Right ventricle myocardium superior (tissue), 1 donor: ENCODE measurements at regions not wholly inside any gene's neighbourhood (a gene's known extent, or its start where the extent isn't known, plus 50 kb on each side); places are given as distances from the start of the nearest gene placed in this dataset.
"Not testable (repeated sequence)": the region's sequence is repeated elsewhere in the genome, so short reads cannot be mapped to it uniquely, and the experiment has no call there.

Source experiments
- ATAC-seq: fragments of 200-7000 bp; cut with Tn5 transposase; one replicate; pipeline ENCODE4 v1.9.1; 2020; ENCODE audit warnings: mild to moderate bottlenecking; ENCODE audit not compliant: poor library complexity
- DNase-seq: peaks from one replicate; pipeline ENCODE4 v3.0.0-alpha.2; 2020
- intact Hi-C: fragments of 100-400 bp; cut with DNase I; formaldehyde crosslinking; loops from one replicate; pipeline ENCODE4 v1.11.2; 2022
- donor health status: DM: no; HTN: yes; CAD: no; lungs with severe emphysema.

GRCh38 chr5:24177821-24178220, 467.0 kb downstream of the CDH10 start:
- intact Hi-C loops = no loop called here
- DNase-seq (no peak), ATAC-seq (no peak)

- intact Hi-C loops = no loop called here
- no peak for ATAC-seq
- DNase-seq = no peak
Measured at GRCh38 chr5:24183981-24184380, 460.8 kb downstream of the CDH10 start.

DNA sequence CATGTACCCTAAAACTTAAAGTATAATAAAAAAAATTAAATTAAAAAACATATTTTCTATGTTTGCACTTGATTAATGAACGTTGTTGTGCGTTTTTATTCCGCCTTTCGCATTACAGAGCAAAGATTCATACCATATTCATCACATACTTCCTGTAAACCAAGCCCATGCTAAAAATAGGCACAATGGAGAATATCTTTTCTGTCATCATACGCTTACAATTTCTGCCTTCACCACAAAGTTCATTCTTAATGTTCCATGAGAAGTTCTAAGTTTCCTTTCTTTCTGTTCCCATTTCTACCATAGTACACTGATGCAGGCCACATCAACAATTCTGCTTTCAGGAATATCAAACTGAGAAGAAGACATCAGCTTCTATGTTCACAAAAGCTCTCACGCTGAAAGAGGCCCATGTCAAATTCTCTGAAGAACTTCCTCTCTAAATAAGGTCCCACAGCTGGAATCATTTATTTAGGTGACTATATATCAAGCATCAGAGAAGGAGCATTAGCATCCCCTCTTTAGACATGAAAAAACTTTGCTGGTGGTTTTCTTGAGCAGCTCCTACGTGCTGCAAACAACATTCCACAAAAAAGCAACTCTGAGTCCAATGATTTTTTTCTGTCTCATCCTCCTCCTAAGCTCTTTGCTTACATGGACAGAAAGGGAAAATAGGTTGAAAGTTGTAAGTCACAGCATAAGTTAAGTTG, 456.4 kb downstream of the CDH10 start:
- ATAC-seq (no peak), DNase-seq (no peak)
- intact Hi-C loops = no loop called here

DNA sequence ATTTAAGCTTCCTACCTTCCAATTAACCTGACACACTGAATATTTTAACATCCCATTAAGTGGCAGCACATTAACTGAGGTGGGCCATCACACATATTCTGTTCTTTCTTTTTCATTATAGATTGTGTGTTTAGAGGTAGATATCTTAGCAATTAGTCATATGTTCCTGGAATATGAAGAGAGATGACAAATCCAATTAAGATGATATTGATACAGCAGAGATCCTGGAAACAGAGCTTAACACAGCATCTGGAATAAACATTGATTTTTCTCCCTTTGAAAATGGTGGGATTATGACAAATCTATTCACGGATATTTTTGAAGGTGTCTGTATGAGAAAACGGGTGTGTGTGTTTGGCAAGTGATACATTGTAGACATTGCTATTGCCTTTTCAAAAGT, 448.0 kb downstream of the CDH10 start:
- intact Hi-C loops = no loop called here
- DNase-seq (no peak), ATAC-seq (no peak)

- DNase-seq = no peak
- no peak for ATAC-seq
- intact Hi-C loops = no loop called here
Measured at GRCh38 chr5:24208686-24209106, 436.1 kb downstream of the CDH10 start.

DNA sequence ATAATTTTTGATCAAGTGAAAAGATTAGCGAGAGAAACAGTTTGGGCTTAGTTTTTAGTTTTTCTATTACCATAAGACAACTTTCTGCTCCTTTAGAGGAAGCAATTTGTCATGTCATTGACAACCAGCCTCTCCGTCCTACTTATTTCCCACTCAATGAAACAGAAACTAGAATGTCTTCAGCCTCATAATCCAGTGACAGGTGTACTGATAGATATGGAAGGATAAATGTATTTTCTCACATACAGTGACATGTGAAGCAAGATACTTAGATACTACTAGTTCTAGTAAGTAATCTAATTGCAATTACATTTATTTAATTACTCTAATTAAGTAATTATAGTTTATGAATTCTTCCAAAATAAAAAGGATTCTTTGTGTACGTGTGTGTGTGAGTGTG, 429.7 kb downstream of the CDH10 start:
- no peak for DNase-seq
- intact Hi-C loops = no loop called here
- ATAC-seq = no peak

DNA sequence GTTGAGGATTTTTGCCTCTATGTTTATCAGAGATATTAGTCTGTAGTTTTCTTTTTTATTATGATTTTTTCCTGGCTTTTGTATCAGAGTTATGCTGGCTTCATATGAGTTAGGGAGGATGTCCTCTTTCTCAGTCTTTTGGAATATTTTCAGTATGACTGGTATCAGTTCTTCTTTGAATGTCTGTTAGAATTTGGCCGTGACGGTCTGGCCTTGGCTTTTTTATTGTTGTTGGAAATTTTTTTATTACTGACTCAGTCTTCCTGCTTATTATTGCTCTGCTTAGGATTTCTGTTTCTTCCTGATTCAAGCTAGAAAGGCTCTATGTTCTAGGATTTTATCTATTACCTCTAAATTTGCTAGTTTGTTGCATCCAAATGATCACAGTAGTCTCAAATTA, 421.9 kb downstream of the CDH10 start:
- no peak for ATAC-seq
- no peak for DNase-seq
- intact Hi-C loops = no loop called here

DNA sequence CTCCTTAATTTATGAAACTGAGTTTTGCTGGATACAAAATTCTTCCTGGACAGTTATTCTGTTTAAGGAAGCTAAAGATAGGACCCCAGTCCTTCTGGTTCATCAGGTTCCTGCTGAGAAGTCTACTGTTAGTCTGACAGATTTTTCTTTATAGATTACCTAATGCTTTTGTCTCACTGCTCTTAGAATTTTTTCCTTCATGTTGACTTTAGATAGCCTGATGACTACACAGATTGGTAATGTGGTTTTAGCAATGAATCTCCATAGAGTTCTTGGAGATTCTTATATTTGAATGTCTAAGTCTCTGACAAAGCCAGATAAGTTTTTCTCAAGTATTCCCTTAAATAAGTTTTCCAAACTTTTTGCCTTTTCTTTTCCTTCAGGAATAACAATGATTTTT, 419.7 kb downstream of the CDH10 start:
- DNase-seq (no peak), ATAC-seq (no peak)
- intact Hi-C loops = no loop called here

- intact Hi-C loops = no loop called here
- no peak for DNase-seq
Measured at GRCh38 chr5:24226479-24226878, 418.3 kb downstream of the CDH10 start.

GRCh38 chr5:24227881-24228280, 416.9 kb downstream of the CDH10 start:
- intact Hi-C loops = not testable (repeated sequence)

More at GRCh38 chr5:24226479-24226878, 418.3 kb downstream of the CDH10 start:
- ATAC-seq = no peak

GRCh38 chr5:24232041-24232440, 412.7 kb downstream of the CDH10 start:
- intact Hi-C loops = no loop called here
- ATAC-seq (no peak), DNase-seq (no peak)

More at GRCh38 chr5:24227881-24228280, 416.9 kb downstream of the CDH10 start:
- not testable (repeated sequence) for DNase-seq, ATAC-seq

DNA sequence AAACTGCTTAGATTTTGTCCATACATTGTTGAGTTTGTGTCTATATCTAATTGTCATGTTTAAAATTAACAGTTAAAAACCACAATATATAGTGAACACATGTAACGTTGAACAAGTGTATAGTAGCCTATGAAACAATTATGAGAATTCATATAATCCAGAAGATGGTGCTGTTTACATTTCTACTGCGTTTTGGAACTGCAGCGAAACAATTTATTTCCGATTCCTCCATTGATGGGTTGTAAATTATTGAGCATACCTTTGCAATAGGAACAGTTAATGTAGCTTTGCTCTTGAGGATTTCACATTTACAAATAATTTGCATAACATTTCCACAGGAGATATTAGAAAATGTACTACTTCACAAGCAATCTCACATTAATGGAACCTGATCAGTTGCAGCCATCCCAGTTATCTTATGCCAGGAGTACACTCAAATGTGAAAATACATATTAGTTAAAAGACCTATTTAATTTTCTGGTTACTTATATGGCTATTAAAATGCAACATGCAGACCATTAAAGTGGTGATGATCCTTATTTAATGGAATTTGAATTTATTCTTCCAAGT, 411.8 kb downstream of the CDH10 start:
- DNase-seq = no peak
- intact Hi-C loops = no loop called here
- no peak for ATAC-seq

DNA sequence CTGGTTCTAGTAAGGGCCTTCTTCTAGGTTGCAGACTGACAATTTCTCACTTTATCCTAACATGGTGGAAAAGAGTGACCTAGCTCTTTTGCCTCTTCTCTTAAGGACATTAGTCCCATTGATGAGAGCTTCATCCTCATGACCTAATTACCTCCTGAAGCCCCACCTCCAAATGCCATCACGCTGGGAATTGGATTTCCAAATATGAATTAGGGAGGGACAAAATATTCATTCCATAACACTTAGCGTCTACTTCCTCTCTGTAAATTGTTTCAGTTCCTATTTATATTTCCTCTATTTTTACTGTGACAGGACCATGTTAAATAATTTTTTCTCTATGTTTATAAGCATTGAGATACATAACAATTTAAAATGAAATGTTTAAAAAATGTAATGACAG, 408.8 kb downstream of the CDH10 start:
- intact Hi-C loops = no loop called here
- no peak for ATAC-seq
- no peak for DNase-seq

- intact Hi-C loops = no loop called here
- DNase-seq (no peak), ATAC-seq (no peak)
Measured at GRCh38 chr5:24245821-24246220, 399.0 kb downstream of the CDH10 start.

- no peak for ATAC-seq
- intact Hi-C loops = no loop called here
Measured at GRCh38 chr5:24264547-24264946, 380.2 kb downstream of the CDH10 start.

GRCh38 chr5:24265306-24265705, 379.5 kb downstream of the CDH10 start:
- intact Hi-C loops = no loop called here
- DNase-seq (no peak), ATAC-seq (no peak)

More at GRCh38 chr5:24264547-24264946, 380.2 kb downstream of the CDH10 start:
- DNase-seq = no peak

DNA sequence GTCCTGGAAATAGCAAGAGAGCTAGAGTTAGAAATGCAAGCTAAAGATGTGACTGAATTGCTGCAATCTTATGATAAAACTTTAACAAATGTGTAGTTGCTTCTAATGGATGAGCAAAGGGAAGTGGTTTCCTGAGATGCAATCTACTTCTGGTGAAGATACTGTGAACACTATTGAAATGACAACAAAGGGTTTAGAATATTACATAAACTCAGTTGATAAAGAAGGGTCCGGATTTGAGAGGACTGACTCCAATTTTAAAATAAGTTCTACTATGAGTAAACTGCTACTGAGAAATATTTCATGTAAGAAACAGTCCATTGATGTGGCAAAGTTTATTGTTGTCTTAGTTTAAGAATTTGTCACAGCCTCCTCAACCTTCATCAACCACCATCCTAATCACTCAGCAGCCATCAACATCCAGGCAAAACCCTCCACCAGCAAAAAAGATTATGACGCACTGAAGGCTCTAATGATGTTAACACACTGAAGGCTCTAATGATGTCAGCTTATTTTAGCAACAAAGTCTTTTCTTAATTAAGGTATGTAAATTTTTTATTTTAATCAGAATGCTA, 376.2 kb downstream of the CDH10 start:
- intact Hi-C loops = no loop called here
- ATAC-seq (no peak), DNase-seq (no peak)

DNA sequence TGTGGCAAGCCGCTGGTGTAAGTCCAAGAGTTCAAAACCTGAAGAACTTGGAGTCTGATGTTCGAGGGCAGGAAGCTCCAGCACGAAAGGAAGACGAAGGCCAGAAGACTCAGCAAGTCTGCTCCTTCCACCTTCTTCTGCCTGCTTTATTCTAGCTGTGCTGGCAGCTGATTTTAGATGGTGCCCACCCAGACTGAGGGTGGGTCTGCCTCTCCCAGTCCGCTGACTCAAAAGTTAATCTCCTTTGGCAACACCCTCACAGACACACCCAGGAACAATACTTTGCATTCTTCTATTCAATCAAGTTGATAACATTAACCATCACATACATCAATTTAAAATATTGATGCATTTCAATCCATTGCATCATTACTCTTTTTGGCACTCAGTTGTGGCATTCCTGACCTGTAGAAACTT, 373.1 kb downstream of the CDH10 start:
- DNase-seq, ATAC-seq, intact Hi-C loops: not testable (repeated sequence)

GRCh38 chr5:24272741-24273140, 372.0 kb downstream of the CDH10 start:
- intact Hi-C loops = no loop called here

DNA sequence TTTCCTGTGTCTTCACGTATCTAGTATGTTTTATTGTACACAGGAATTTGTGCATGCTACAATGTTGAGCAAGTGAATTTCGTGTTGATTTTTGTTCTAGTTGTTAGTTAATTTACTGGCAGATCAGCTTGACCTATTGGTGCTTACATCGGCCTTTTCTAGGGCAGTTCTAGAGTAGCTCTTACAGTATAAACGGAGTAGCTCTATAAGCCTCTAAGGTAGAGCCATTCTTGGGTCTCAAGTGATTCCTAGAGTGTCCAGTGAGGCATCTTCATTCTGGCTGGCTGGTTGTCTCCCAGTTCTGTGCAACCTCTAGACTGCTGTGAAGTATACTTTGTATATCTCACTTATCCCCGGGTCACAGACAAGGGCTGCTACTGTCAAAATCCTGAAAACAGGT, 364.6 kb downstream of the CDH10 start:
- DNase-seq = no peak
- intact Hi-C loops = no loop called here
- ATAC-seq = no peak

More at GRCh38 chr5:24272741-24273140, 372.0 kb downstream of the CDH10 start:
- ATAC-seq (no peak), DNase-seq (no peak)
